NOMO-1 (cell line): ENCODE measurements at regions not wholly inside any gene's neighbourhood (a gene's known extent, or its start where the extent isn't known, plus 50 kb on each side); places are given as distances from the start of the nearest gene placed in this dataset.
"Not testable (repeated sequence)": the region's sequence is repeated elsewhere in the genome, so short reads cannot be mapped to it uniquely, and the experiment has no call there.

ENCODE experiments used
- DNase-seq, 2 experiments: peaks; one replicate each; lab custom pipeline; 2025; ENCODE audit not compliant: unreplicated experiment in 2 of 2; lab: John Stamatoyannopoulos, UW

GRCh38 chr9:108057421-108058134 is 568.0 kb upstream of the KLF4 start:
- DNase-seq = peak; percentile 75 to 85

GRCh38 chr9:108056805-108057386 is 567.3 kb upstream of the KLF4 start:
- peak in 1 of 2 experiments; percentile 27 for DNase-seq

- peak in 1 of 2 experiments; percentile 30 for DNase-seq
Measured at GRCh38 chr9:108056084-108056804, 566.7 kb upstream of the KLF4 start.

GRCh38 chr9:108054131-108054630 is 564.6 kb upstream of the KLF4 start:
- DNase-seq = no peak

- DNase-seq = no peak
Measured at GRCh38 chr9:108053555-108054061, 564.0 kb upstream of the KLF4 start.

GRCh38 chr9:108052431-108053080 is 563.0 kb upstream of the KLF4 start:
- no peak for DNase-seq

- DNase-seq = no peak
Measured at GRCh38 chr9:108050894-108051293, 561.3 kb upstream of the KLF4 start.

GRCh38 chr9:108049671-108050494 is 560.3 kb upstream of the KLF4 start:
- DNase-seq = peak; percentile 10 to 47

GRCh38 chr9:108049026-108049607 is 559.5 kb upstream of the KLF4 start:
- no peak for DNase-seq

GRCh38 chr9:108048406-108049025 is 558.9 kb upstream of the KLF4 start:
- no peak for DNase-seq

GRCh38 chr9:108047777-108048176 is 558.2 kb upstream of the KLF4 start:
- DNase-seq = not testable (repeated sequence)

- no peak for DNase-seq
Measured at GRCh38 chr9:108047264-108047663, 557.7 kb upstream of the KLF4 start.

- DNase-seq = no peak
Measured at GRCh38 chr9:108045851-108046250, 556.3 kb upstream of the KLF4 start.

GRCh38 chr9:108043585-108043984 is 554.0 kb upstream of the KLF4 start:
- DNase-seq = no peak

- DNase-seq = peak in 1 of 2 experiments; percentile 8
Measured at GRCh38 chr9:108041551-108041950, 552.0 kb upstream of the KLF4 start.

GRCh38 chr9:108040783-108041182 is 551.2 kb upstream of the KLF4 start:
- DNase-seq = no peak

- DNase-seq = no peak
Measured at GRCh38 chr9:108039493-108039892, 549.9 kb upstream of the KLF4 start.

GRCh38 chr9:108039012-108039411 is 549.4 kb upstream of the KLF4 start:
- no peak for DNase-seq

GRCh38 chr9:108035487-108035886 is 545.9 kb upstream of the KLF4 start:
- DNase-seq = no peak
